ENCODE measurements at regions not wholly inside any gene's neighbourhood (a gene's known extent, or its start where the extent isn't known, plus 50 kb on each side); places are given as distances from the start of the nearest gene placed in this dataset.

GRCh38 chr2:143909577-143910353 lies 610.2 kb downstream of the ZEB2 start:
- no peak for DNase-seq (ENCODE audit: low spot score)

DNA sequence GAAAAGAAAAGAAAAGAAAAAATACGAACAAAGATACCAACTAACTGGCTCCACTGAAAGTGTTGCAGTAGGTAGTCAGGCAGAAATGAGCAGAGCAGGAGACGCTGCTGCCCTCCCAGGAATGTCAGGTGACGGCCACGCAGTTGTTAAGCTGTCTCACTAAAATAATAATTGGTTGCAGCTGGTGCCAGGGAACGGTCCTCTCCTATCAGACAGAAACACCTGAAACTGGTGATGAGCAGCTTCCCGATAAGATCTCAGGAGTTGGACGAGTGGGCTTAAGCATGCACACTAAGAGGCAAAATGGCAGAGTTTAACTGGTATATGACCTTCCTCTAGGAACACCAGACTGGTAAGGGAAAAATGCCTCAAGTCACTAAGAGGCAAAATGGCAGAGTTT lies 611.1 kb downstream of the ZEB2 start:
- no peak for DNase-seq (ENCODE audit: low spot score)

DNA sequence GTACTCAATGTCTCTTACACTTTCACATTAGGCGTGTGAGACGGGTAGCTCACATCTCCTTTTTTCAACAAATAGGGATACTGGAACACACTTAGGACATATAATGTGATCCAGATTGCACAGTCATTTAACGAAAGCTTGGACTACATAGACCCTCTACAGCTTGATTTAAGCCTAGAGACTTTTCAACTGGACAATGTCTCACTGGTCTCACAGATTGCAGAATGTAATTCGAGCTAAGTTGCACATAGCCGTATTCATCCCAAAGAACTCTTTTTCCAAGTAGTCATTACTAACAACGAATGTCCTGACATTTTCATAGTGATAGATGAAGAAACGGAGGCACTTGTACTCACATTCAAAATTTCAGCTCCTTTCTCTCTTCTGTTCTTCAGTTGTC lies 612.1 kb downstream of the ZEB2 start:
- DNase-seq (ENCODE audit: low spot score) = no peak

DNA sequence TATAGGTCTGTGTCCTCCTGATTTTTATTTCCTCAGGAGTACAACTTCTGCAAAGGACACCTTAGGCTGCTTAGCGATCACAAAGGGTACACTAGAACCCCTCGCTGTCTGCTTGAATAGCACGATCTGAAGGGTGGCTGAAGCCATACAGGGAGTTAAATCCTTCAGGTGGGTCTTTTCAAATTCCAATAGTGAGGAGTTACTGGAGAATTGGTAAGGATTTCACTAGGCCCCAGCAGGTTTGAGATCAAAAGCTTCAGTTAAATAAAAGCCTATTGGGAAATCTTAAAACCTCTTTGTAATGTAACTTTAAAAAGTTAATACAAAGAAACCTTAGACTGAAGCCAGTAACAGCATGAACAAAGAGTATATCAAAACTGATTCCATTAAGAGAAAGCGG lies 613.1 kb downstream of the ZEB2 start:
- peak; percentile 38 for DNase-seq (ENCODE audit: low spot score)

GRCh38 chr2:143905587-143905986 lies 614.3 kb downstream of the ZEB2 start:
- no peak for DNase-seq (ENCODE audit: low spot score)

GRCh38 chr2:143903172-143903856 lies 616.6 kb downstream of the ZEB2 start:
- no peak for DNase-seq (ENCODE audit: low spot score)

DNA sequence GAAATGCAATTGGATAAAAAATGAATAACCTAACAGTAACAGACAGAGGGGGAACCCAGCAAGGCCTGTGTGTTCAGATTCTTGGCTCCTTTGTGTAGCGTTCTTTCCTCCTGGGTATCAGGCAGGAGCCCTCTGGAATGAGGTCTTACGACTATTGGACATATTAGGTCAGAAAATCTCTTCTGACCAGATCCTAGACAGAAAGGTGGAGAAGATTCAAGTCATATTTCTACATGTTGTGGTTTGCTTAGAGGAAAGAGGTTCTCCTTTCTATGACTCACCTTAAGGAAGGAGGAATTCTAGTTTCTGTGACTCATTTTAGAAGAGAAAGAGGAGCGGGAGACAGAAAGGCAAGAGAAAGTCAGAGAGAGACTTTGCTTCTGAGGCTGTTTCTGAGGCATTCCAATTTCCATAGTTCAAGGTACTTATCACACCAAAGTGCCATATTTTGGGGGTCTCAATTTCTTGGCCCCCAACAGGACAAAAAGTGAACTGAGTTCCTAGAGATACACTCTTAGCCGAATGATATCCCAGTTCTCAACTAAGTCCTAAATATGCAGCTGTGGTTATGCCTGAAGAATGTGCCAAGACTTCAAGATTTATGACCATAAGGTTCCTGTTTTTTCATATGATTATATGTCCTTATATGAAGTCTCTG lies 618.6 kb downstream of the ZEB2 start:
- DNase-seq (ENCODE audit: low spot score) = no peak

- DNase-seq (ENCODE audit: low spot score) = no peak
Observed at GRCh38 chr2:143899987-143900386, 619.9 kb downstream of the ZEB2 start.

GRCh38 chr2:143893371-143893770 lies 626.5 kb downstream of the ZEB2 start:
- no peak for DNase-seq (ENCODE audit: low spot score)

- peak; percentile 59 for DNase-seq (ENCODE audit: low spot score)
Observed at GRCh38 chr2:143891879-143892308, 628.0 kb downstream of the ZEB2 start.

DNA sequence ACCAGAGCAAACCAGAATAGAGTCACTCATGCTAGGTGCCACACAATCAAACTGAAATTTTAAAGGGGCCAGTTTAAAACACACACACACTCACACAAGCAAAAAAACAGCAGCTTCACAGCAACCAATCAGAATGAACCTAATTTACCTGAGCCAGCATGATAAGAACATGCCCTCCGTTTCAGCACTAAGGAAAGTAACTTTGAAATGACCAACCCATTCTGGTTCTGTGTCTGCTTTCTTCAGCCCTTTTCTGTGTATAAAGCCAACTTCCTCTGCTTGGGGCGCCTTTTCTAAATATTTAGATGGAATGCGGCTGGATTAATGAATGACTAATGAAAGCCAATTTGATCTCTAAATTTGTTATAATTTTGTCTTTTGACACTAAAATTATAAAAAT lies 629.1 kb downstream of the ZEB2 start:
- DNase-seq (ENCODE audit: low spot score) = peak; percentile 41

DNA sequence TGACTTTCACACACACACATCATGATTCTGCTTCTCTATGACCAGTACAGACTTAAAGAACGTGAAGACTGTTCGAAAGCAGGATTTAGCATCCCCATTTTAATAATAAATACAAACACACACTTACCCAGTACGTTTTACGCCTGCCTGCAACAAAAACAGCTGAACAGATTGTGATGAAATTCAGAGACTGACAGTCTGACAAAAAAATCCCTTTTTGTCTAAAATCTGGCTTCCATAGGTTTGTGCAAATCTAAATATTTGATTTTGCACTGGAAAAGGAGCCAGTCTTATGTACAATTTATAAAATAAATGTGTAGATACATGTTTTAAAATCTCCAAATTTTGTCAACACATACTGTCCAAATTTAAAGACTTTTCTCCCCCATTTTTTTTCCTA lies 630.7 kb downstream of the ZEB2 start:
- DNase-seq (ENCODE audit: low spot score) = no peak

- no peak for DNase-seq (ENCODE audit: low spot score)
Observed at GRCh38 chr2:143885461-143885860, 634.5 kb downstream of the ZEB2 start.

DNA sequence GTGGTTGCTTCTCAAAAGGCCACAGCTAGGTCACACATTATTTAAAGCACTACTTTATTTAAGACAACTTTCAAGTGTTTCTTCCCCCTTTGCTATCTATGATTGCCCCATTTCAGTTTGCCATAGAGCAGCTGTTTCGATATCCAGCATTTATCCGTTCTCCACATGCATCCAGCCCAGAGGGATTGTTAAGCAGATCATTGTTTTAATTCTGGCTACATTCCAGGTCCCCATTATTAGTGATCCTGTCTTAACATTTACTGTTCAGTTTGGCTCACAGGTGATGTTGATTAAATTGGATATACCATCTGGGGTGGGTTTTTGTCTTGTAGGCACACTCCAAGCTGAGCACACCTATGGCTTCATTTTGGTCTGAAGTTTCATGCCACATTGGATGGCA lies 638.7 kb downstream of the ZEB2 start:
- no peak for DNase-seq (ENCODE audit: low spot score)

- no peak for DNase-seq (ENCODE audit: low spot score)
Observed at GRCh38 chr2:143877876-143878530, 641.9 kb downstream of the ZEB2 start.

GRCh38 chr2:143877056-143877455 lies 642.9 kb downstream of the ZEB2 start:
- DNase-seq (ENCODE audit: low spot score) = peak; percentile 17

GRCh38 chr2:143875295-143876233 lies 644.4 kb downstream of the ZEB2 start:
- DNase-seq (ENCODE audit: low spot score) = no peak

DNA sequence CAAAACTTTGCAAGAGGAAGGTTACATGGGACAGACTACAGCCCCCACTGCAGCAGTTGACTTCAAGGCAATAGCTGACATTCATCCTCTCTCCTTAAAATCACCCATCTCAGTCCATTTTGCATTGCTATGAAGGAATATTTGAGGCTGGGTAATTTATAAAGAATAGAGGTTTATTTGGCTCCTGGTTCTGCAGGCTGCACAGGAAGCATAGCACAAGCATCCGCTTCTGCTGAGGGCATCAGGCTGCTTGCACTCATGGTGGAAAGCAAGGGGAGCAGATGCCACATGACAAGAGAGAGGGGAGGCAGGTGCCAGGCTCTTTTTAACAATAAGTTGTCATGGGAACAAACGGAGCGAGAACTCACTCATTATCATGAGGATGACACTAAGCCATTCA lies 646.0 kb downstream of the ZEB2 start:
- no peak for DNase-seq (ENCODE audit: low spot score)

GRCh38 chr2:143870696-143871095 lies 649.2 kb downstream of the ZEB2 start:
- DNase-seq (ENCODE audit: low spot score) = no peak

- DNase-seq (ENCODE audit: low spot score) = no peak
Observed at GRCh38 chr2:143856978-143857377, 662.9 kb downstream of the ZEB2 start.

- peak; percentile 50 for DNase-seq (ENCODE audit: low spot score)
Observed at GRCh38 chr2:143852759-143853158, 667.2 kb downstream of the ZEB2 start.
